GM13977 (cell line): ENCODE measurements at regions not wholly inside any gene's neighbourhood (a gene's known extent, or its start where the extent isn't known, plus 50 kb on each side); places are given as distances from the start of the nearest gene placed in this dataset.
"Not testable (repeated sequence)": the region's sequence is repeated elsewhere in the genome, so short reads cannot be mapped to it uniquely, and the experiment has no call there.

Experiments
- DNase-seq: peaks from one replicate; pipeline ENCODE4 v3.0.0; 2012; ENCODE audit warnings: low spot score
- in situ Hi-C: fragments of 300-500 bp; cut with MboI; formaldehyde crosslinking; loops from one replicate; pipeline ENCODE4 v1.12.0; 2022; ENCODE audit warnings: low sequenced_read_pairs, low pct_unique_long_range_greater_than_20kb, mixed read lengths, inconsistent platforms; ENCODE audit not compliant: unreplicated experiment
- TF ChIP-seq, protein P1 (sequence below): IDR thresholded peaks from 2 replicates; pipeline ENCODE4 v1.5.1; 2012; ENCODE audit warnings: mild to moderate bottlenecking, control low read depth; ENCODE audit not compliant: insufficient read depth; ENCODE audit errors: extremely low read depth, missing control alignments

DNA sequence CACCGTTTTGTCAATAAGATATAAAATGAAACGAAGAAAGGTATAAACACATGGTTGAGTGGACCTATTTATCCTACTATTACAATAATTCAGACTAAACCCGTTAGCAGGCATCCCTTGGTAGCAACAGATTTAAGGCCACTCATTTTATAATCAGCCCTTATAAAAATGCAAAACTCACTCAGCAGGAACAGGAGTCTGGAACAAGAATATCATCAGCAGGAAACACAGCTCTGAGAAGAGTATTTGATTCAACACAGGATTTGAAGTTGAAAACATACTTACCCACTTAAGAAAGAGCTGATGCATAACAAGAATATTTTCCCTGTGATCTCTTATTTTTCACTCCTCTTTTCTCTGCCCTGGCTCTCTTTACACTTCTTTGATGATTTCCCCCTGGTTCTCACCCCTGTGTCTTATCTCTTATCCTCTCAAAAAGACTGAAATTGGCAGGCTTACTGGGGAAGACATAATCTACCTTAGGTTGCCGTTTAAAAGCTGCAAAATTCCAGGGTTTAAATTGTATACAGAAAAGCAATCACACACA lies 1722.7 kb downstream of the SLITRK5 start:
- TF ChIP-seq, protein P1, sequence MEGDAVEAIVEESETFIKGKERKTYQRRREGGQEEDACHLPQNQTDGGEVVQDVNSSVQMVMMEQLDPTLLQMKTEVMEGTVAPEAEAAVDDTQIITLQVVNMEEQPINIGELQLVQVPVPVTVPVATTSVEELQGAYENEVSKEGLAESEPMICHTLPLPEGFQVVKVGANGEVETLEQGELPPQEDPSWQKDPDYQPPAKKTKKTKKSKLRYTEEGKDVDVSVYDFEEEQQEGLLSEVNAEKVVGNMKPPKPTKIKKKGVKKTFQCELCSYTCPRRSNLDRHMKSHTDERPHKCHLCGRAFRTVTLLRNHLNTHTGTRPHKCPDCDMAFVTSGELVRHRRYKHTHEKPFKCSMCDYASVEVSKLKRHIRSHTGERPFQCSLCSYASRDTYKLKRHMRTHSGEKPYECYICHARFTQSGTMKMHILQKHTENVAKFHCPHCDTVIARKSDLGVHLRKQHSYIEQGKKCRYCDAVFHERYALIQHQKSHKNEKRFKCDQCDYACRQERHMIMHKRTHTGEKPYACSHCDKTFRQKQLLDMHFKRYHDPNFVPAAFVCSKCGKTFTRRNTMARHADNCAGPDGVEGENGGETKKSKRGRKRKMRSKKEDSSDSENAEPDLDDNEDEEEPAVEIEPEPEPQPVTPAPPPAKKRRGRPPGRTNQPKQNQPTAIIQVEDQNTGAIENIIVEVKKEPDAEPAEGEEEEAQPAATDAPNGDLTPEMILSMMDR = no peak
- in situ Hi-C loops = no loop called here
- DNase-seq = no peak

DNA sequence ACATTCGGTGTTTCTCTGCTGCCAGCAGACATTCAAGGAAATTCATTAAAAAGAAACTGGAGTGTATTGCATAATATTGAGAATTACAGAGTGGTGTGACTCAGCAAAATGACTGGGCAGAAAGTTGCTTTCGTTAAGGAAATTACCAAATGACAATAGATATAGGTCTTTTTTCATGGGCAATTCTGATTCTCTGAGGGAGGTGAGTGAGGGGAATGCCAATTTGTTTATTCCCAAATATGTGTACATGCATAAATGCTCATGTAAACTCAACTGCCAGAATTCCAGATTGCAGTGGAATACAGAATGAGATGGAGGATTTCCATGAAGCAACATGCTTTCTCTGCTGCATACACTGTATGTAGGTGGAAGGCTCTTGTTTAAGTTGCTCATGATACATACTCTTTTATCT lies 1730.1 kb downstream of the SLITRK5 start:
- TF ChIP-seq, protein P1 = no peak
- DNase-seq = no peak
- in situ Hi-C loops = no loop called here

DNA sequence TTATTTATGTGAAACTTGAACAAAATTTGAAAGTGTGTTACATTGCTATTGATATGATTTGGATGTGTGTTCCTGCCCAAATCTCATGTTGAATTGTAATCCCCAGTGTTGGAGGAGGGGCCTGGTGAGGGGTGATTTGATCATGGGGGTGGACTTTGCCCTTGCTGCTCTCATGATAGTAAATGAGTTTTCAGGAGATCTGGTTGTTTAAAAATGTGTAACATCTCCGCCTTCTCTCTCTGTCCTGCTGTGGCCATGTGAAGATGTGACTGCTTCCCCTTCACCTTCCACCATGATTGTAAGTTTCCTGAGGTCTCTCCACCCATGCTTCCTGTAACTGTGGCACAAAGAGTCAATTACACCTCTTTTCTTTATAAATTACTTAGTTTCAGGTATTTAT lies 1731.0 kb downstream of the SLITRK5 start:
- in situ Hi-C loops = no loop called here
- DNase-seq = no peak

DNA sequence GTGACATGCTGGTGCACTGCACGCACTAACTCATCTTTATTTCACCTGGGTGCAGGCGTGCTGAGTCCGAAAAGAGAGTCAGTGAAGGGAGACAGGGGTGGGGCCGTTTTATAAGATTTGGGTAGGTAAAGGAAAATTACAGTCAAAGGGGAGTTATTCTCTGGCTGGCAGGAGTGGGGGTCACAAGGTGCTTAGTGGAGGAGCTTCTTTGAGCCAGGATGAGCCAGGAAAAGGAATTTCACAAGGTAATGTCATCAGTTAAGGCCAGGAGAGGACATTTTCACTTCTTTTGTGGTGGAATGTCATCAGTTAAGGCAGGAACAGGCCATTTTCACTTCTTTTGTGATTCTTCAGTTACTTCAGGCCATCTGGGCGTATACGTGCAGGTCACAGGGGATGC lies 1734.9 kb downstream of the SLITRK5 start:
- in situ Hi-C loops, DNase-seq: not testable (repeated sequence)

More for the DNA sequence above, 1731.0 kb downstream of the SLITRK5 start:
- TF ChIP-seq, protein P1 = no peak

DNA sequence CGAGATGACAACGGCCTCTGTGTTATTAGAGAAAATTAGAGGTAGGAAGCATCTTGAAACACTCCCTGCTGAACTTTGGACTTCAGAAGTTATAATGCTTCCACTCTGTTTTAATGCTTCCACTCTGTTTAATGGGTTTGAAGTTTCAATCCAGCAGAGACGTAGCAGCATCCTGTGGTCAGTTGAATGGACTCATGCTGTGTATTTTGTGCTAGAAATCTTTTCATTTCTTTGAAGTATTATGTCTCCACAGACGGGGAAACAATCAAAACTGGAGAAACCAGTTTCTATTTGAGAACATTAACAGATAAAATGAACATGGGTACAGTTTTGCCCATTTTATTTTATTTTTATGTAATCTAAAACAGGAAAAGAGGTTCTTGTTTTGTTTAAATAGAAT lies 1736.2 kb downstream of the SLITRK5 start:
- no peak for DNase-seq
- in situ Hi-C loops = no loop called here
- TF ChIP-seq, protein P1 = no peak

DNA sequence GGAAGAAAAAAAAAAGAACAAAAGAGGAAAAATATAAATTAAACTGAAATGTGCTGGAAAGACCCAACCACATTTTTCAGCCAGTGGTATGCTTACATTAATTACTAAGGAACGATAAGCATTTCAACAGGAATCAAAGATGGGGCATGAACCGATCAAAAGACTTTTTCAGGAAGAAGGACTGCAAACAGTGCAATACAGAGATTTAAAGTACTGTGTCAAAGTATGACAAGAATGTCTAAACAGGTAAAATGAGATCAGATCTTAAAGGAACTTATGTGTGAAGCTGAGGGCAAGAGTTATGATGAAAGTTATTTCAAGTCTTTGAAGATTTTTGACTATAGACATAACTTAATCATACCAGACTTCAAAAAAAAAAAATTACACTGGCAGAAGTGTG lies 1761.8 kb downstream of the SLITRK5 start:
- in situ Hi-C loops = no loop called here
- TF ChIP-seq, protein P1 = no peak
- DNase-seq = no peak

DNA sequence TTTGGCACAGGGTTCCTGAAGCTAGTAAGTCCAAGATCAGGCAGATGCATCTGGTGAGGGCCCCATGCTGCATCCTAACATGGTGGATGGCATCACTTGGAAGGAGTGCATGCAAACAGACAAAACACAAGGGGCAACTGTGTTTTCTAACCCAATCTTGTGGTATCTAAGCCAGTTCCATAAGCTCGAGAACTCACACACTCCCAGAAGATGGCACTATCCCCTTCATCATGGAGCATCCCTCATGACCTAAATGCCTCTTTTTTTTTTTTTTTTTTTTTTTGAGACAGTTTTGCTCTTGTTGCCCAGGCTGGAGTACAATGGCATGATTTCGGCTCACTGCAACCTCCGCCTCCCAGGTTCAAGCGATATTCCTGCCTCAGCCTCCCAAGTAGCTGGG lies 1763.5 kb downstream of the SLITRK5 start:
- DNase-seq, in situ Hi-C loops: not testable (repeated sequence)

DNA sequence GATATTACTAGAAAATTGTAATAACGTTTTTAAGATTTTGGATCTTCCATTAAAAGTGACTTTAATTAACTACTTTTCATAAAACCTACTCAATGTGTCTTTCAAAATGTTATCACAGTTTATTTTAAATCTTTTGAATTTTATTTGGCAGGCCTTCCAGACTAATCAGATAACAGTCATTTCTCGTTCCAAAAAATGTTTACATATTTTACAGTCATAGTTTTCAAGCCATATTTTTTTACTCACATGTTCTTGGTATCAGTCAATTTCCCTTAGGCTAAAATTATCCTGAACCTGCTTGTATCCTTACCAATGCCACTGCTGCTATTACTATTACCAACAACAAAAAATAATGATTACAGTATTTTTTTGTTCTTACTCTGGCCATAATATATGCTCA lies 1783.5 kb downstream of the SLITRK5 start:
- no peak for DNase-seq
- TF ChIP-seq, protein P1 = no peak
- in situ Hi-C loops = no loop called here
